ENCODE measurements at regions not wholly inside any gene's neighbourhood (a gene's known extent, or its start where the extent isn't known, plus 50 kb on each side); places are given as distances from the start of the nearest gene placed in this dataset.
"Not testable (repeated sequence)": the region's sequence is repeated elsewhere in the genome, so short reads cannot be mapped to it uniquely, and the experiment has no call there.

DNA sequence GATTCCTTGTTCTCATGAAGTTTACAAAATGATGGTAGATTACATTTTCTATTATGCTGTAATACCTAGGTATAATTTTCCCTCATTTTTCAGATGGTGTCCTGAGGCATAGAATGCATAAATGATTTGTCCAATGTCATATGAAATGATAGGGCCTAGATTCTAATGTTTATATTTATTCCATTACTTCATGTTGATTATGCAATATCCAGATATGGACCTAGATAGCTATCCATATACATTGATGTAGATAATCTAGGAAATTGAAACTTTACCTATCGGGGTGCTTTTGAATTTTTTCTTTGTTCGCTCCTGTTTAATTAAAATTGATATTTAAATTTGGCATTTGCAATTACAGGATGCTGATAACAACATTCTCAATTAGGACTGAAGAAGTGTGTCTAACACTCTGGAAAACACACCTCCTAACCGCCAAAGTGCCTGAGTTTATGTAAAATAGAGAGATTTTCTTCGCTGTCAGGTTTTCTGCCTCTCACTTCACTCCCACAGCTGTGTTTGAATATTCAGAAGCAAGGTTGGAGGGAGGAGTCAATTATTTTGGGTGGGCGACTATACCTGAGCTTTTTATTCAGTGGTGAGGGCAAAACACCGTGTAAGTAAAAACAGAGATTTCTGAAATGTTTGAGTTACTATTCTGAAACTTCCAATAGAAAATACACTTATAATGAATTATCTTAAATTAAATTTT, 164.4 kb upstream of the ATP2B1 start:
- no peak for ATAC-seq

DNA sequence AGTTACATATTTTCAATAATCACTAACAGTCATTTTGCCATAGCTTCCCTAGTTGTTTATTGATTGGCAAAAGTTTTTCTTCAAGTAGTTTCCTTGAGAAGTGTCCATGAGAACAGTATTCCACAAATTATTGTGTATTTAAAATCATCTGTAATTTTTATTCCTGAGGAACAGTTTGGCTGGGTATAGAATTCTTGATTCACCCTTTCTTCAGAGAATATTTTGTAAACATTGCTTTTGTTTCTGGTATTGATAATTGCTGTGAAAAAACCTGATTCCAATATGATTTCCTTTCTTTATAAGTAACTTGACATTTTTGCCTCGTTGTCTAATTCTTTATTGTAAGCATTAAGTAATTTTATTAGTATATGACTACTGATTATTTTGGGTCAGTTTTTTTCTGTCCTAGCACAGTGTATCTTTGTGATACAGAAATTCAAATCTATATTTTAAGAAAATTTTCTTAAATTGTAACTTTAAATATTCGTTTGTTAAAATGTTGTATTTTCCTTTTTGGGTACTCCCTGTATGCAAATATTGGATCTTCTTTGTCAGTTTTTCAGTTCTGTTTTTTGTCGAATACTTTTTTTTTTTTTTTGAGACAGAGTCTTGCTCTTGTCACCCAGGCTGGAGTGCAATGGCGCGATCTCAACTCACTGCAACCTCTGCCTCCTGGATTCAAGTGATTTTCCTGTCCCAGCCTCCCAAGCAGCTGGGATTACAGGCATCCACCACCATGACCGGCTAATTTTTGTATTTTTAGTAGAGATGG, 162.0 kb upstream of the ATP2B1 start:
- ATAC-seq: no peak

DNA sequence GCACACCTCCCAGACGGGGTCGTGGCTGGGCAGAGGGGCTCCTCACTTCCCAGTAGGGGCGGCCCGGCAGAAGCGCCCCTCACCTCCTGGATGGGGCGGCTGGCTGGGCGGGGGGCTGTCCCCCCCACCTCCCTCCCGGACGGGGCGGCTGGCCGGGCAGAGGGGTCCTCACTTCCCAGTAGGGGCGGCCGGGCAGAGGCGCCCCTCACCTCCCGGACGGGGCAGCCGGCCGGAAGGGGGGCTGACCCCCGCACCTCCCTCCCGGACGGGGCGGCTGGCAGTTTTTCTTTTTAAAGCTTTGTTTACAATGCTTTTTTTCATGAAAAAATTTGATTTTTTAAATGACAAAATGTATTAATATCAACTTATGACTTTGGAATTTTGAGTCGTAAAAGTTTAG, 159.0 kb upstream of the ATP2B1 start:
- not testable (repeated sequence) for ATAC-seq

DNA sequence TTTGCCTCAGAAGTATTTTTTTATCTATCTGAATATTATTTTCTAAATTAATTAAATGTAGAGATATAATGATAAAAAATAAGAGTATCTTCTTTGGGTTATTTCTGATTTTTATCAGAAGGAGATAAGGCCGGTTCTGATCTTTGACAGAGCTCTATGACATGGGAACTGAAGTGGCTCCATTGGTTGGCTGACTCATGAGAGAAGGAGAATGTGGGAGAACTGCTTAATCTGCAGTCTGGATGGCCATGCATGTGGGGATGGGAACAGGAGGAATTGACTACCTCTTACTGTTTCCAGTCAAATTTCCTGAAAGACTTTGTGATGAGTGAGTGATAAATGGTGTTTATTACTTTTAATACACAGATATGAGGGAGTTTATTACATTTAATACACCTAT, 155.8 kb upstream of the ATP2B1 start:
- ATAC-seq: no peak

DNA sequence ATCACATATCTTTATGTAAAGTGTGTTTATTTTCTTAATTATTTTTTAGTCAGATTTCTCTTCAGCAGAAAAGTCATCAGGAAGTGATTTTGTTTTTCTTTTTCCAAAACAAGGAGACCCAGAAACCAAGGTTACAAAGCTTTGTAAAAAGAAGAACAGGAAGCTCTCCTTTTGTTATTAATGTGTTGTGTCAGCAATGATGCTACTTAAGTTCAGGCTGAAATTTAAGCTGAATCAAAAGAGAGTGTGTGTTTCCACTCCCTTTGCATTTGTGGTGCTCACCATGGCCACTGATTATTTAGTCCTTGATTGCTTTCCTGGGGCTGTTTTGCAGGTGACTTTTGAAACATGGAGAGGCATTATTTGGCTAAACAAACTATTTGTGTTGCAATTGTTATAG, 155.3 kb upstream of the ATP2B1 start:
- peak; percentile 27 for ATAC-seq

DNA sequence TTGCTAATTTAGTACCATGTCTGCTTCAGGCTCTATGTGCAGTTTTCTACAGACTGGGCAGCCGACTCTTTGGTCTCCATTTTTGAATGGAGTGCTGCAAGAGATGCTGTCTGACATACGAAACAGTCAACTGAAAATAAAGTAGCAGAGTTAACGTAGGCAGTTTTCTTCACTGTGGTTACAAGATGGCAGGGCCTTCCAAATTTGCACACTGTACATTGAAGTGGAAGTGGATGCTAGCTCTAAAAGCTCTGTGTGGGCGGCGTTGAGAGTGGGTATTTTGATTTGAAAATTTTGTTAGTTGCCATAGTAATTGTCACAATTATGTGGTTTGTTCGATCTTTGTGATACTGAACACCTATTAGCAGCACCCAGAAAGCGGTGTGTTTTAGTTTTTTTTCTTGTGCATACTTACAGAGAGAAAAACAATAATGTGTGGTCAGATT, 154.9 kb upstream of the ATP2B1 start:
- ATAC-seq: peak; percentile 52

DNA sequence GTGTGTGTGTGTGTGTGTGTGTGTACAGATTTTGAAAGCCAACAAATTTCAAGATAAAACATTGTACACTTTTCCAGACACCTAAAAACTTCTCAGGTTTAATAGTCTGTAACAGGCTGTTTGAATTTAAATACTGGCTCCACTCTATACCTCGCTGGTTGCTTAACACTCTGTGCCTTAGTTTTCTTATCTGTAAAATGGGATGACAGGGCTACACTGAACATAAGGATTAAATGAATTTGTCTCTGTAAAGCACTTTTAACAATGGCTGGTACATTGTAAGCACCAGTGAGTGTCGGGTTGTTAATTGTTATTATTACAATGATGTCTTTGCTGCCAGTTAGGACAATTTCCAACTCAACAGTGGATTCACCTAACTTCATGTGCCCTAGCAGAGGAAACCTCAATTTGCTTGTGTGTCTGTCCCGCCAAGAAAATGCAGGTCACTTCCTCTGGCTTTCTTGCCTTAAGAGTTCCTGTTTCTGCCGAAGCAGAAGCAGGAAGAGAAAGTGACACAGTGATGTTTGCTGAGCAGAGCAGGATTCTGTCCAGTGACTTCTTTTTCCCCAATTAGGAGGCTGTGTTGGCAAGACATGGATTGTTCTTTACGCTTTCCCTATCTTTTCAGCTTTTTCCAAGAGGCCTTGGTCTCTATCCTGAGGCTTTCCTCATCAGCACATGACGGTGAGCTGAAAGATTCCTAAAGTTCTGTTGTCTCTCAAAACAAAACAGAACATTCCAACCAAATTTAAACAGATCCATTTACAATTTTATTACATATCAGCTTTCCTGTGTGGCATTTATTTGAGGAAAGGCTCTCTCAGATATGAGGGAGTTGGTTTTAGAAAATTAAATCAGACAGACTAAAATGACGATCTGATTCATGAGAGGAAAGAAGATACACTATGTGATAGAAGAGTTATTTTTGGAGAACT, 154.1 kb upstream of the ATP2B1 start:
- ATAC-seq: peak; percentile 61

DNA sequence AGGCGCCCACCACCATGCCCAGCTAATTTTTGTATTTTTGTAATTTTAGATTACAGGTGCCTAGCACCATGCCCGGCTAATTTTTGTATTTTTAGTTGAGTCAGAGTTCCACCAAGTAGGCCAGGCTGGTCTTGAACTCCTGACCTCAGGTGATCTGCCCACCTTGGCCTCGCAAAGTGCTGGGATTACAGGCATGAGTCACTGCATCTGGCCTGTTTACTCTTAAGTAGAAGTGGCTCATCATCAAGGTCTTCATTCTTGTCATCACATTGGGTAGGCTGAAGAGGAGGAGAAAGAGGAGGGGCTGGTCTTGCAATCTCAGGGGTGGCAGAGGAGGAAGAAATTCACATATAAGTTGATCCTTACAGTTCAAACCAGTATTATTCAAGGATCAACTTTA, 152.4 kb upstream of the ATP2B1 start:
- ATAC-seq: no peak

DNA sequence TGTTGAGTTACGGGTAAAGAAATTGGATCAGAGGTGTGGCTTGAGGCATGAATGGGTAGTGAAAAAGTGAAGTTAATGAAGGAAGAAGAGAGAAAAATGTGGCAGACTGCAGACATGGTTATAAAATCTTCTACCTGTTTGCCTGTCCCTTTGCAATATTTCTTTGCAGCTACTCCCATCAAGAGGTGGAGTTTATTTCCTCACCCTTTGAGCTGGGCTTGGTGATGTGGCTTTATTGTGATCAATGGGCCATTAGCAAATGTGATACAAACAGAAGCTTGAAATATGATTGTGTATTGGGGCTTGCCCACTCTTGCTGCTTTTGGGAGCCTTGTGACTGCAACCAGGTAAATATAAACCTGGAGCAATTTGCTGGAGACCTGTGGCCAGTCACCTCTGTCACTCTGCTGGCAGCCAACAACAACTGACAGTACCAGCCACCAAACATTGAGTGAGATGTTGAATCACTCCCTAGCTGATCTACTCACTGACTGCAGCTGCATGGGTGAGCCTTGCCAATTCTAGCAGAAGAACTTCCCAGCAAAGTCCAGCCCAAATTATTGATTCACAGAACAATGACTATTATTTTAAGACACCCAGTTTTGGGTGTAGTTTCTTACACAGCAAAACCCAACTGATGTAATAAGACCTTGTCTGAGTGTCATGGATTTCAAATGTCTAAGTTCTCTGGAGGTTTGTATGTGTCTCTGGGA, 151.0 kb upstream of the ATP2B1 start:
- ATAC-seq: peak; percentile 45

DNA sequence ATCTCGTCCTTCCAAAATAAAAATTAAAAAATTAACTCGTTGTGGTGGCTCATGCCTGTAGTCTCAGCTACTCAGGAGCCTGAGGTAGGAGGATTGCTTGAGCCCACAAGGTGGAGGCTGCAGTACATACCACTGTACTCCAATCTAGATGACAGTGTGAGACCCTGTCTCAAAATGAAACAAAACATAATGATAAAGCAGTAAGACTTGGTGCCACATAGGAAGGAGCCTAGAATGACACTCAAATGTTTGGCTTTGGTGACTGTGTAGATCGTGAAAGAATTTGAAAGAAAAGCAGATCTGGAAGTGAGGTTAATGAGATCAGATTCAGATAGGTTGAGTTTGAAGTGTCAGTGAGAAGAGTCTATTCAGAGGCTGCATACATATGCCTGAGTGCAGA, 150.1 kb upstream of the ATP2B1 start:
- ATAC-seq: no peak

DNA sequence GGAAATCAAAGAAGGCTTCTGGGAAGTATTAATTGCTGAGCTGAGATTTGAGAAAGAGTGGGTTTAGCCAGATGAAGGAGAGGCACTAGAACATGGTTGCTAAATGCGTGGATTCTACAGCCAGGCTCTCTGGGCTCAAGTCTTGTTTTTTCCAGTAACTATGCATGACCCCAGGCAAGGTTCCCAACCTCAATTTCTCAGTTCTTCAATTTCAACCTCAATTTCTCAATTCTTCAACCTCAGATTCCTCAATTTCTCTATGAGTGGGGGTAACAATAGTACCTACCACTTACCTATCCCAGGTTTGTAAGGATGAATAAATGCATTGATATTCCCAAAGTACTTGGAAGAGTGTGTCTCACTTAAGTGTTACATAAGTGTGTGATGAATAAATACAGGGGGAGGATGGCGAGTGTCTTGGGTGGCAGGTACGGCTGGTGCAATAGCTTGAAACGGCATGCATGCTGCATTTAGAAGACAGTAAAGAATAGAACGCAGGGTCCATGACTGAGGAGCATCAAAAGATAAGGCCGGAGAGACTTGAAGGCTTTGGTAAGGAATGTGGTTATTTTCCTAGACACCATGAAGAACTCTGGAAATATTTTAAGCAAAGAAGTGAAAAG, 149.1 kb upstream of the ATP2B1 start:
- no peak for ATAC-seq

DNA sequence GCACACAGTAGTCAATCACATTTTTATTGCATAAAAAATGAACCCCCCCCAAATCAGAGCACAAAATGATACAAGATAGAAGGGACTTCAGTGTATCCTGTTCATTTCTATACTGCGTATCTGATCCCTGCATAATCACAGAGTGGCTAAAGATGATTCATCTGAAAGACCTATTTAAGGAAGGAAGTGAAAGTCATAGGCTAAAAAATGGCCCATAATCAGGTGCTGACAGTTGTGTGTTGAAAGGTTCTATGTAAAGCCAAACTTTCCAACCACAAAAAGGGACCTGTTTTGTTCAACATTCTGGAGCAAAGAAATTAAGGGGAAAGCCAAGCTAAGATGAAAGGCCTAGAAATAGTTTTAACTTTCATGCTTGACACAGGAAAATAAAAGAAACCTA, 147.8 kb upstream of the ATP2B1 start:
- ATAC-seq: peak; percentile 33

DNA sequence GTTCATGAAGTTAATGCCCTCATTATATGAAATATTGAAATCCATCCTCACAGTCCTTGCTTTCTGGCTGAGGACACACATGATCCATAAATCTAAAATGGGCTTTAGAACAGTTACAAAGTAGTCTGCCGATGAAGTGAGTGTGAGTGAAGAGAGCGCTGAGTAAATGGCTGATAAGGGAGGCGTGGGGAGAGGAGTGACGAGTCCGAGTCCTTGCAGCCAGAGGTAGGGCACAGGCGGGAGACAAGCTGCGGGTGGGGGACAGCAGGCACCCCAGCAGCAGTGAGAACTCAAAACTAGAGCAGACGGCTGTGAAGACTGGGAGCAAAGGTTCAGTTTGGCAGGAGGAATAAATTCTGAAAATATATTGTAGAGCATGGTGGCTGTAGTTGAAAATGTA, 140.1 kb upstream of the ATP2B1 start:
- ATAC-seq: no peak

DNA sequence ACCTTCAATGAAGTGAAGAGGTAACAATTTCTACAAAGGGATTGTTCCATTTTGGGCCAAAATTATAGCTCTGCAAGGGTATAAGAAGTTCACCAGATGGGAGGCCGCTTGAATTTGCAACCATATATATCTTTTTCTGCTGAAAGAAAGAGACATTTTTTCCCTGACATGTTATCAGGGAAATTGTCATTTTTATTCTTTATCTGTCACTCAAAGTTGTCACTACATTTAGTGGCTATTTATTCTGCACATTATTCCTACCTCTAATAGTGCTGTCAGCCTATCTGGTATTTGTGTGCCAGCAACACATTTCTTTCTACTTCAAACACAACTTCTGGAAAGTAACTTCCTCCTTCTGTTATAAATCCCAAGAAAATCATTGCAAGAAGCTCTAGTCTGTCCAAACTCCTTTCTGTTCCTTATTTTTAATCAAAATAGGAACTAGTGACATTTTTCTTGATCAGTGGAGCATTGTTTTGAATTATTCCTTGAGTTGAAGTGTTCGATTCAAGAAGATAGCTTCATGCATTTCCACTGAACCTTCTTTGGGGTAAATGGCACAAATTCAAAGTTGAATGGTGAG, 137.9 kb upstream of the ATP2B1 start:
- no peak for ATAC-seq

DNA sequence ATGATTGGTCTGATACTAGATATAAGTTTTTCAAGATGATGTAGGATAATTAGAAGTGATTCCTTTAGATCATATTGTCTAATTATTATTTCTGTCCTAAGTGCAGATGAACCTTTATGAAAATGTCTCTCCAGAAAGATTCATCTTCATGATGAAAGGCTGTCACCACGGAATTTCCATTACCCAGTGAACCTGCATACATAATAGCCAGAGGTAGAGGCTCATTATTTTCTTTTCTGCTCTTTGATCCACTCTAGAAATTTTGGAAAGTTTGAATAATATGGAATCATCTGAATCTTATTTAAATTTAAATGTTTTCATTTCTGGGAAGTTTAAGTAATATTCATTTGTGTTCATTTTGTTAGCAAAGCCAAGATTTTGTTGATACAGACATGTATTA, 137.1 kb upstream of the ATP2B1 start:
- ATAC-seq: no peak

DNA sequence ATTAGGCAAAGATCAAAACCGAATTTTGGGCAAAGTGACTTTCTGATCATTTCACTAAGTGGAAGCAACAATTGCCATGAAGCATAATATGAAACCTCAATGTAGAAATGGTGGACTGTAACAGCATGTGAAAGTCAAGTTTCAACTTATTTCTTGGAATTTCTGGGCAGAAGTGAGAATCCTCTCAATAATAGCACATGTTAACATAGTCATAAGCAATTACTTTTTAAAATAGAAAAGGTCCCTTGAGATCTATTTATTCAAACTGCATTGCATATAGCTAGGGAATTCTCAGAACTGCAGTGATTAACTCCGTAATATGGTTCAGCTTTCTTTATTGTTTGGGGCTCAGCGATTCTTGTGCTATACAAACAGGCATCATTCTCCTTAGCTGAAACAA, 136.7 kb upstream of the ATP2B1 start:
- no peak for ATAC-seq

DNA sequence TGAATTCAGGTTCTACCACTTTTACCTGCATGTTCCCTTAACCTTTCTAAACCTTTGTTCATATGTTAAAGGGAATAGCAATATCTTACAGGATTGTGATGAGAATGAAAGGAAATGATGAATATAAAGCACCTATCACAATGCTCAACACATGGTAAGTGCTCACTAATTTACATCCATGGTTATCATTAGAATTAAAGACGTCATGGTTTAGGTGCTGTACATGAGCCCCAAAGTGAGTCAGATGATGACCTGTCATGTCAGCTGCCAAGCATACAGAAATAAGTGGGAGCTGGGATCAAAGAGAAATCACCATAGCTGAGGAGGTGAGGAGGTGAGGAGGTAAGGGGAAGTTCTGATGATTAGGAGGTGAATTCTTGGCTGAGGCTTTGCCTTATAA, 135.9 kb upstream of the ATP2B1 start:
- no peak for ATAC-seq

DNA sequence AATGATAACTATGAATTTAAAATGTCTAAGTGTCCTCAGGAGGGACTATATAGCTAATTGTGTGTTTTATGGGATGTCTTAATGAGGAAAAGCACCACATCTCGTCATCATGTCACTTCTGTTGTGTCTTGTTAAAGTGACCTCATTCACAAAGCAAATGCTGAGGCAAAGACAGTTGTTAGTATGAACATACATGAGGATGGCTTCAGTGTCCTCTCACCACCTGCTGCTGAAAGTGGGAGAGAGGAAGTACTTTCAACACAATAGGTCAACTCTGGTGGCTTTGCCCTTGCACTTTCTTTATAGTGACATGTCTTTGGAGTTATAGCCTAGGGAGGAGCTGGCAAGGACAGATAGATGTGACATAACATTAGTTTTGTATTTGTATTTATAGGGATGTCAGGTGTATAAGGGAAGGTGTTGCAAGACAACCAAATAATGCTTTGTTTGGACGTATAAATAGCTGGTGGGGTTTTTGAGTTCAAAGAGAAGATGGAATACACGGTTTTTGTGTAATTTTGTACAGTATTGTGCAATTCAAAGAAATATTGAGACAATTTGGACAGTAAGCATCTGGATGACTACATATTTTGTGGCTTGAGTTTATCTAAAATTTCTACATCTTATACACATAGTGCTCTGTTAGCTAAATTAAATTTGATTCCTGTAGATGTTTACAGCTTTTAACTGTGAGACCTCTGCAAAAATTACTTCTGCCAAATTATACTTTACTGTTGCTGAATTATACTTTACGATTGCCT, 131.7 kb upstream of the ATP2B1 start:
- ATAC-seq: no peak

DNA sequence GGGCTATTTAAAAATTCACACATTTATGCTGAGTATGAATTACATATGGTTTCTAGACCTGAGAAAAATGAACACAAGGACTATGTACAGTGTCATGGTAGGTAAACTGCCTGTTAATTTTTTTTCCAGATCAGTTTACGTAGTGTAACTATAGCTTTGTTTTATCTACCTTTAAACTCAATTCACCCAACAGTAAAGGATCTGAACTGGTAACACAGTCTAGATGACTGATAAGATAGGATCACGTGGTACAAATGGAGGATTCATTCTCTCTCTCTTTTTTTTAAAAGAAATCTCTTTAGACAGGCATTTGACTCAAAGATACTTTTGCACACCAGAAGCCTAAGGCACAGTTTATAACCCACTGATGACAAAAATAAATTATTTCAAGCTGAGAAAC, 130.8 kb upstream of the ATP2B1 start:
- ATAC-seq: no peak

DNA sequence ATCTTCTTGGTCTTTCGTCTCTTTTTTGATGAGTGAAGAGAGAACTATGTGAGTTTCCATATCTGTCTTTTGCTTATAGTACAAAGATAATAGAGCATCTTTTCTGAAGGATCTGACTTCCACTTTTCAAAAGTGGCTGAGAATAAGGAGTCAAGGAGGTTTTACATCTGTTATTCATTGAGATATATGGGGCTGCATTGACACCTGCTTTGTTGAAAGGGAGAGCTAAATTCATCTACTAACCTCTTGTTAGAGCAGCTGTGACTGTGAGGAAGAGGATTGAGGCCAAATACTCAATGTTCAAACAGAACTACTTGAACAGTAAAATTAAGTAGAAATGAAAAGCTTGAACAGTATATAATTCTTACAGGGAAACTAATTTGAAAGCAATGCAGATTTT, 130.2 kb upstream of the ATP2B1 start:
- no peak for ATAC-seq

DNA sequence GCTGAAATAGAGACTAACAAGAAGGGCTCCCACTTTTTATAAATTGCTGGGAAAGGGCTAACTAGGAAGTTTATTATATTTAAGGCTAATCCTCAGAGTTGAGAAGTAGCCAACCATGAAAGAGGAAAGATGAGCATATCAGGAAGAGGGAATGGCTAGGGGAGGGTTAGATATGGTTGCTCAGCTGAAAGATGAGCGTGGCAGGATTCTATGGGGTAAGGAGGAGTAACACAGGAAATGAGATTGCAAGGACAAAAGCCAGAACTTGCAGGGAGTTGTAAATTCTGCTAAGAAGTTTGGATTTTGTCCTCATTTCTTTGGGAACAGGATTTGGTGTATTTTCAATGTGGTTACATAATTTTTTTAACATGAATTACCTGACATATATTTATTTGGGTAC, 127.4 kb upstream of the ATP2B1 start:
- no peak for ATAC-seq

Data from esophagus mucosa (tissue), 1 donor.